Hepatocyte (in vitro differentiated cells): ENCODE measurements at regions not wholly inside any gene's neighbourhood (a gene's known extent, or its start where the extent isn't known, plus 50 kb on each side); places are given as distances from the start of the nearest gene placed in this dataset.

ENCODE experiments used
- CTCF ChIP-seq: fragments of 200-600 bp; sonication (generic); IDR thresholded peaks from 2 replicates; pipeline ENCODE4 v1.5.1; 2016; ENCODE audit warnings: antibody characterized with exemption, mild to moderate bottlenecking; ENCODE audit not compliant: poor library complexity
- EZH2 ChIP-seq: fragments of 200-600 bp; sonication (generic); IDR thresholded peaks from 2 replicates; pipeline ENCODE4 v1.6.1; 2016; ENCODE audit warnings: antibody characterized with exemption, mild to moderate bottlenecking, borderline replicate concordance
- EZH2phosphoT487 ChIP-seq: fragments of 200-600 bp; sonication (generic); IDR thresholded peaks from one replicate; pipeline ENCODE4 v1.6.1; 2018; ENCODE audit warnings: antibody characterized with exemption, mild to moderate bottlenecking, low read depth, moderate library complexity; ENCODE audit not compliant: unreplicated experiment, severe bottlenecking

DNA sequence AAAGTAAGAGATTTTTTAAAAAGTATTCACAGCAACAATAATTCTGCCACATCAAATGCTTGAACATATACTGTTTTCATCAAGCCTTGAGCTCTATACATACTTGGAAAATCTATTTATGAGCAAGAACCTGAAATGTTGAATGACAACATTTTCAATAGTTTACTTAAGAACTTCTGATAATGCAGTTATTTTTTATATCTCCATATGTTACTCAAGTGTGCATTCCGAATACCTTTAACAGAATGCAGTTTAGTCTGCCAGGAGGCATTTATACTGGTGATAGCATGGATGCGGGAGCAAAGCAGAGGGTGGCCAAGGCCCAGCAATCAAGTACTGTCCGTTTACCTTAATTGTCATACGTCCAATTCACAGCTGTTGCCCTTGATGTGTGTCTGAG lies 589.5 kb downstream of the KCTD12 start:
- TF ChIP-seq CTCF: no peak
- TF ChIP-seq EZH2: no peak
- TF ChIP-seq EZH2phosphoT487: no peak
